SK-N-SH treated with all-trans-retinoic acid at 6 μM for 48 hours (cell line): ENCODE measurements at regions not wholly inside any gene's neighbourhood (a gene's known extent, or its start where the extent isn't known, plus 50 kb on each side); places are given as distances from the start of the nearest gene placed in this dataset.

Experiments
- ATAC-seq: fragments of 200-7000 bp; cut with Tn5 transposase; 3 replicates; pipeline ENCODE4 v1.9.1; 2020; ENCODE audit warnings: mild to moderate bottlenecking, moderate library complexity
- ARNTL ChIP-seq: fragments of 450-650 bp; formaldehyde crosslinking; IDR thresholded peaks from 2 replicates; pipeline ENCODE4 v1.5.0; 2020; ENCODE audit warnings: low read depth, mild to moderate bottlenecking, moderate library complexity, borderline replicate concordance
- BACH2 ChIP-seq: fragments of 250-450 bp; sonication (Bioruptor Pico); IDR thresholded peaks from 2 replicates; pipeline ENCODE4 v1.9.0; 2021; ENCODE audit warnings: mild to moderate bottlenecking, borderline replicate concordance
- CREB5 ChIP-seq: fragments of 250-450 bp; sonication (Bioruptor Pico); IDR thresholded peaks from 2 replicates; pipeline ENCODE4 v1.5.1; 2020; ENCODE audit warnings: low read depth, mild to moderate bottlenecking, moderate library complexity
- CSRNP3 ChIP-seq: fragments of 250-450 bp; sonication (Bioruptor Pico); IDR thresholded peaks from 2 replicates; pipeline ENCODE4 v1.5.1; 2021; ENCODE audit warnings: mild to moderate bottlenecking, moderate library complexity
- ESRRG ChIP-seq: fragments of 250-450 bp; sonication (Bioruptor Pico); IDR thresholded peaks from 2 replicates; pipeline ENCODE4 v1.6.1; 2021; ENCODE audit warnings: mild to moderate bottlenecking
- GLIS3 ChIP-seq: fragments of 250-450 bp; sonication (Bioruptor Pico); IDR thresholded peaks from 2 replicates; pipeline ENCODE4 v1.5.0; 2020; ENCODE audit warnings: mild to moderate bottlenecking, moderate library complexity
- ISL1 ChIP-seq: fragments of 250-450 bp; sonication (Bioruptor Pico); IDR thresholded peaks from 2 replicates; pipeline ENCODE4 v2.1.2; 2022; ENCODE audit warnings: mild to moderate bottlenecking, moderate library complexity
- OSR1 ChIP-seq: fragments of 250-450 bp; sonication (Bioruptor Pico); IDR thresholded peaks from 2 replicates; pipeline ENCODE4 v1.8.0; 2022; ENCODE audit warnings: moderate library complexity, mild to moderate bottlenecking, inconsistent platforms
- PATZ1 ChIP-seq: fragments of 250-450 bp; sonication (Bioruptor Pico); IDR thresholded peaks from 2 replicates; pipeline ENCODE4 v1.8.0; 2020; ENCODE audit warnings: mild to moderate bottlenecking, moderate library complexity, borderline replicate concordance
- POU6F1 ChIP-seq: fragments of 250-450 bp; sonication (Bioruptor Pico); IDR thresholded peaks from 2 replicates; pipeline ENCODE4 v1.8.0; 2021; ENCODE audit warnings: low read depth, mild to moderate bottlenecking, moderate library complexity, borderline replicate concordance
- PPARA ChIP-seq: fragments of 250-450 bp; sonication (Bioruptor Pico); IDR thresholded peaks from 2 replicates; pipeline ENCODE4 v1.5.0; 2020; ENCODE audit warnings: mild to moderate bottlenecking, borderline replicate concordance
- RARB ChIP-seq: fragments of 250-450 bp; sonication (Bioruptor Pico); IDR thresholded peaks from 2 replicates; pipeline ENCODE4 v1.8.0; 2021; ENCODE audit warnings: mild to moderate bottlenecking, moderate library complexity
- SNAI2 ChIP-seq: fragments of 250-450 bp; sonication (Bioruptor Pico); IDR thresholded peaks from 2 replicates; pipeline ENCODE4 v1.5.0; 2020; ENCODE audit warnings: mild to moderate bottlenecking, moderate library complexity
- TCF4 ChIP-seq: fragments of 250-450 bp; sonication (Bioruptor Pico); IDR thresholded peaks from 2 replicates; pipeline ENCODE4 v1.8.0; 2021; ENCODE audit warnings: mild to moderate bottlenecking, moderate library complexity, borderline replicate concordance
- TOX ChIP-seq: fragments of 250-450 bp; sonication (Bioruptor Pico); IDR thresholded peaks from 2 replicates; pipeline ENCODE4 v1.8.0; 2021; ENCODE audit warnings: mild to moderate bottlenecking, moderate library complexity, borderline replicate concordance
- TSHZ2 ChIP-seq: fragments of 250-450 bp; sonication (Bioruptor Pico); IDR thresholded peaks from 2 replicates; pipeline ENCODE4 v1.5.0; 2020; ENCODE audit warnings: mild to moderate bottlenecking, moderate library complexity
- ZC3H10 ChIP-seq: fragments of 250-450 bp; sonication (Bioruptor Pico); IDR thresholded peaks from 2 replicates; pipeline ENCODE4 v1.5.1; 2021; ENCODE audit warnings: mild to moderate bottlenecking, moderate library complexity
- ZFP3 ChIP-seq: fragments of 250-450 bp; sonication (Bioruptor Pico); IDR thresholded peaks from 2 replicates; pipeline ENCODE4 v1.5.0; 2020; ENCODE audit warnings: mild to moderate bottlenecking, moderate library complexity
- ZFP30 ChIP-seq: fragments of 450-650 bp; formaldehyde crosslinking; IDR thresholded peaks from 2 replicates; pipeline ENCODE4 v1.5.0; 2022; ENCODE audit warnings: mild to moderate bottlenecking, moderate library complexity
- ZNF565 ChIP-seq: fragments of 450-650 bp; formaldehyde crosslinking; conservative IDR thresholded peaks from 2 replicates; pipeline ENCODE4 v1.5.0; 2020; ENCODE audit warnings: low read depth, mild to moderate bottlenecking, moderate library complexity
- ZNF70 ChIP-seq: fragments of 450-650 bp; formaldehyde crosslinking; IDR thresholded peaks from 2 replicates; pipeline ENCODE4 v1.5.0; 2020; ENCODE audit warnings: mild to moderate bottlenecking, moderate library complexity
- ZNF8 ChIP-seq: fragments of 450-650 bp; formaldehyde crosslinking; IDR thresholded peaks from 2 replicates; pipeline ENCODE4 v1.5.0; 2020; ENCODE audit warnings: mild to moderate bottlenecking, moderate library complexity

- no peak for ATAC-seq
- TF ChIP-seq SNAI2 (CRISPR knock-in tag) (no peak), ZFP30 (CRISPR knock-in tag) (no peak), RARB (CRISPR knock-in tag) (no peak), PPARA (no peak), OSR1 (CRISPR knock-in tag) (no peak), POU6F1 (CRISPR knock-in tag) (no peak), ARNTL (CRISPR knock-in tag) (no peak), TSHZ2 (CRISPR knock-in tag) (no peak), ZNF565 (CRISPR knock-in tag) (no peak), BACH2 (CRISPR knock-in tag) (no peak), ISL1 (CRISPR knock-in tag) (no peak), ZNF8 (CRISPR knock-in tag) (no peak), PATZ1 (CRISPR knock-in tag) (no peak), ZC3H10 (CRISPR knock-in tag) (no peak), GLIS3 (CRISPR knock-in tag) (no peak), TCF4 (CRISPR knock-in tag) (no peak), ZFP3 (CRISPR knock-in tag) (no peak), ZNF70 (CRISPR knock-in tag) (no peak)
Observed at GRCh38 chr12:98060411-98060810, 455.0 kb upstream of the TMPO start.

- no peak for ATAC-seq
- TF ChIP-seq TOX (no peak), CREB5 (no peak), CSRNP3 (CRISPR knock-in tag) (no peak), ZNF70 (CRISPR knock-in tag) (no peak), GLIS3 (CRISPR knock-in tag) (no peak), ESRRG (CRISPR knock-in tag) (no peak), OSR1 (CRISPR knock-in tag) (no peak)
Observed at GRCh38 chr12:98062464-98063245, 452.7 kb upstream of the TMPO start.

GRCh38 chr12:98064501-98064900, 450.9 kb upstream of the TMPO start:
- TF ChIP-seq TOX (no peak), SNAI2 (CRISPR knock-in tag) (no peak), PPARA (no peak), GLIS3 (CRISPR knock-in tag) (no peak), CSRNP3 (CRISPR knock-in tag) (no peak), CREB5 (no peak), ZNF70 (CRISPR knock-in tag) (no peak), TSHZ2 (CRISPR knock-in tag) (no peak), RARB (CRISPR knock-in tag) (no peak)
- ATAC-seq, result no peak
